Esophagus squamous epithelium (tissue), 5 donors: ENCODE measurements at regions not wholly inside any gene's neighbourhood (a gene's known extent, or its start where the extent isn't known, plus 50 kb on each side); places are given as distances from the start of the nearest gene placed in this dataset.
A peak's percentile ranks its signal among the peaks of the same experiment; 100 is the strongest.
"Not testable (repeated sequence)": the region's sequence is repeated elsewhere in the genome, so short reads cannot be mapped to it uniquely, and the experiment has no call there.

Experiments used
- DNase-seq: peaks from one replicate; lab custom pipeline; 2025; lab: John Stamatoyannopoulos, UW
- H3K27ac ChIP-seq, 4 donors: fragments of 200-600 bp; sonication (generic); one replicate each; pipeline ENCODE4 v1.5.1; 2016 to 2019; ENCODE audit warnings: mild to moderate bottlenecking in 1 of 4
- H3K27me3 ChIP-seq, 4 donors: fragments of 200-600 bp; sonication (generic); 1 replicate in 3 of 4; 2 replicates in 1 of 4; pipeline versions ENCODE4 v1.5.1 to v1.6.0; 2017 to 2021; ENCODE audit warnings: antibody characterized with exemption in 1 of 4
- H3K36me3 ChIP-seq, 3 donors: fragments of 200-600 bp; sonication (generic); one replicate each; pipeline ENCODE4 v1.5.1; 2016 to 2019
- H3K4me1 ChIP-seq, 3 donors: fragments of 200-600 bp; sonication (generic); one replicate each; pipeline ENCODE4 v1.5.1; 2017 to 2019
- H3K4me3 ChIP-seq, 4 donors: fragments of 200-600 bp; sonication (generic); 1 replicate in 3 of 4; 2 replicates in 1 of 4; pipeline ENCODE4 v1.5.1; 2016 to 2019; ENCODE audit warnings: mild to moderate bottlenecking in 2 of 4, moderate library complexity in 1 of 4
- H3K9me3 ChIP-seq, 3 donors: fragments of 200-600 bp; sonication (generic); one replicate each; pipeline ENCODE4 v1.5.1; 2016 to 2019
- CTCF ChIP-seq, 6 experiments: fragments of 450-650 bp in 4 of 6; fragments of 200-600 bp in 2 of 6; sonication (generic) in 2 of 6; IDR thresholded peaks; one replicate each; pipeline ENCODE4 v1.5.1; 2016 to 2019; ENCODE audit warnings: antibody characterized with exemption in 6 of 6, mild to moderate bottlenecking in 4 of 6, moderate library complexity in 4 of 6
- POLR2A ChIP-seq, 4 donors: fragments of 450-650 bp; IDR thresholded peaks; one replicate each; pipeline ENCODE4 v1.6.1; 2017; ENCODE audit warnings: antibody characterized with exemption in 4 of 4, mild to moderate bottlenecking in 4 of 4, moderate library complexity in 3 of 4
- WGBS, 2 donors: methylation state at CpG; one replicate each; pipeline ENCODE4 v1.1.5; 2018; 5-methylcytosine and 5-hydroxymethylcytosine counted together
- intact Hi-C: fragments of 100-400 bp; cut with DNase I; formaldehyde crosslinking; loops from one replicate; pipeline ENCODE4 v1.15.0; 2022
- donor health status: DM: yes; HTN: yes; CAD: no.

- 68 to 83% methylated on average over 16 to 17 of the region's 17 CpGs for WGBS, 2 donors
- TF ChIP-seq POLR2A (IDR thresholded peaks at IDR 0.05) (no peak), CTCF (IDR thresholded peaks at IDR 0.05) (no peak)
- Histone ChIP-seq H3K4me1 (peaks cover 0 to 4% (median 0%) of the 10 kb centered on the region in 3 donors), H3K4me3 (no peak overlapping the region), H3K36me3 (no peaks in the 10 kb centered on the region), H3K27me3 (peaks cover 0 to 25% (median 0%) of the 10 kb centered on the region in 4 donors), H3K27ac (peak overlapping the region in 1 of 4 donors; percentile 51), H3K9me3 (no peaks in the 10 kb centered on the region)
- DNase-seq = no peak
- intact Hi-C loops = loop anchor here (5.0 kb wide), 1 partner anchor 440 kb away; no protein-coding TSS in a partner anchor
Measured at GRCh38 chr16:86077243-86077940, 178.4 kb downstream of the IRF8 start.

- H3K4me3 ChIP-seq = no peak overlapping the region
- TF ChIP-seq POLR2A (IDR thresholded peaks at IDR 0.05) (no peak), CTCF (IDR thresholded peaks at IDR 0.05) (no peak)
- peaks cover 0 to 30% (median 0%) of the 10 kb centered on the region in 4 donors for H3K27me3 ChIP-seq
- H3K9me3 ChIP-seq = no peaks in the 10 kb centered on the region
- peak overlapping the region in 1 of 4 donors; percentile 51 for H3K27ac ChIP-seq
- peaks cover 0 to 4% (median 0%) of the 10 kb centered on the region in 3 donors for H3K4me1 ChIP-seq
- 75 to 79% methylated on average over 13 to 15 of the region's 18 CpGs for WGBS, 2 donors
- intact Hi-C loops = loop anchor here (5.0 kb wide), 1 partner anchor 439 kb away; no protein-coding TSS in a partner anchor
- H3K36me3 ChIP-seq = no peaks in the 10 kb centered on the region
- no peak for DNase-seq
Measured at GRCh38 chr16:86078121-86078600, 179.2 kb downstream of the IRF8 start.

- H3K4me1 ChIP-seq, H3K9me3 ChIP-seq, H3K36me3 ChIP-seq, H3K4me3 ChIP-seq, DNase-seq, H3K27ac ChIP-seq: not testable (repeated sequence)
- 91 to 95% methylated on average over 9 to 13 of the region's 13 CpGs for WGBS, 2 donors
- intact Hi-C loops = loop anchor here (5.0 kb wide), 1 partner anchor 439 kb away; no protein-coding TSS in a partner anchor
- peaks cover 0 to 30% (median 0%) of the 10 kb centered on the region in 4 donors for H3K27me3 ChIP-seq
Measured at GRCh38 chr16:86078711-86079110, 179.7 kb downstream of the IRF8 start.

GRCh38 chr16:86079255-86079885, 180.4 kb downstream of the IRF8 start:
- Histone ChIP-seq H3K4me3 (no peak overlapping the region), H3K9me3 (no peaks in the 10 kb centered on the region), H3K36me3 (no peaks in the 10 kb centered on the region), H3K27me3 (peaks cover 0 to 26% (median 0%) of the 10 kb centered on the region in 4 donors), H3K27ac (no peak overlapping the region), H3K4me1 (peaks cover 0 to 4% (median 0%) of the 10 kb centered on the region in 3 donors)
- 74 to 79% methylated on average over 13 to 15 of the region's 15 CpGs for WGBS, 2 donors
- no peak for DNase-seq
- intact Hi-C loops = loop anchor here (5.0 kb wide), 1 partner anchor 438 kb away; no protein-coding TSS in a partner anchor
- no peak for TF ChIP-seq POLR2A (IDR thresholded peaks at IDR 0.05)
- no peak for TF ChIP-seq CTCF (IDR thresholded peaks at IDR 0.05)

- Histone ChIP-seq H3K27ac (no peak overlapping the region), H3K4me1 (no peaks in the 10 kb centered on the region), H3K36me3 (no peaks in the 10 kb centered on the region), H3K9me3 (no peaks in the 10 kb centered on the region), H3K27me3 (peaks cover 0 to 21% (median 0%) of the 10 kb centered on the region in 4 donors), H3K4me3 (no peak overlapping the region)
- DNase-seq = no peak
- 48 to 52% methylated on average over 13 of the region's 13 CpGs for WGBS, 2 donors
- no peak for TF ChIP-seq POLR2A (IDR thresholded peaks at IDR 0.05)
- intact Hi-C loops = no loop called here
Measured at GRCh38 chr16:86080131-86080875, 181.3 kb downstream of the IRF8 start.
